ENCODE measurements at regions not wholly inside any gene's neighbourhood (a gene's known extent, or its start where the extent isn't known, plus 50 kb on each side); places are given as distances from the start of the nearest gene placed in this dataset.
"Not testable (repeated sequence)": the region's sequence is repeated elsewhere in the genome, so short reads cannot be mapped to it uniquely, and the experiment has no call there.

GRCh38 chr16:13631213-13631767 lies 288.7 kb upstream of the ERCC4 start:
- TF ChIP-seq CTCF (IDR thresholded peaks at IDR 0.05), result no peak
- ATAC-seq (no peak), DNase-seq (no peak)
- intact Hi-C loops (cut with DNase I), result no loop called here
- no peaks in the 10 kb centered on the region for H3K4me1 ChIP-seq
- WGBS, 2 donors, result 45 to 46% methylated on average over 2 of the region's 2 CpGs
- H3K27ac ChIP-seq, result no peak overlapping the region
- H3K9me3 ChIP-seq, result no peaks in the 10 kb centered on the region
- H3K36me3 ChIP-seq, result no peaks in the 10 kb centered on the region
- peaks cover 0 to under 1% (median 0%) of the 10 kb centered on the region in 7 donors for H3K27me3 ChIP-seq
- H3K4me3 ChIP-seq, result no peak overlapping the region

GRCh38 chr16:13631916-13632315 lies 288.0 kb upstream of the ERCC4 start:
- Histone ChIP-seq H3K9me3 (no peaks in the 10 kb centered on the region), H3K27me3 (no peaks in the 10 kb centered on the region), H3K4me3 (no peak overlapping the region), H3K4me1 (no peaks in the 10 kb centered on the region), H3K27ac (no peak overlapping the region), H3K36me3 (no peaks in the 10 kb centered on the region)
- no peak for TF ChIP-seq CTCF (IDR thresholded peaks at IDR 0.05)
- ATAC-seq (no peak), DNase-seq (no peak)
- intact Hi-C loops (cut with DNase I), result no loop called here
- WGBS, 2 donors, result 43 to 44% methylated on average over 4 of the region's 4 CpGs

- H3K4me1 ChIP-seq; H3K4me3 ChIP-seq; intact Hi-C loops (cut with DNase I); H3K9me3 ChIP-seq; H3K27me3 ChIP-seq; H3K36me3 ChIP-seq; ATAC-seq; H3K27ac ChIP-seq; DNase-seq: not testable (repeated sequence)
- 57 to 67% methylated on average over 6 of the region's 6 CpGs for WGBS, 2 donors
Observed at GRCh38 chr16:13632504-13632903, 287.4 kb upstream of the ERCC4 start.

- no peaks in the 10 kb centered on the region for H3K9me3 ChIP-seq
- no peak for TF ChIP-seq CTCF (IDR thresholded peaks at IDR 0.05)
- intact Hi-C loops (cut with DNase I), result no loop called here
- H3K27me3 ChIP-seq, result no peaks in the 10 kb centered on the region
- 57 to 66% methylated on average over 5 of the region's 5 CpGs for WGBS, 2 donors
- H3K4me3 ChIP-seq, result no peak overlapping the region
- no peak overlapping the region for H3K27ac ChIP-seq
- H3K36me3 ChIP-seq, result no peaks in the 10 kb centered on the region
- no peaks in the 10 kb centered on the region for H3K4me1 ChIP-seq
- no peak for ATAC-seq
- no peak for DNase-seq
Observed at GRCh38 chr16:13633391-13633861, 286.5 kb upstream of the ERCC4 start.

- intact Hi-C loops (cut with DNase I), result no loop called here
- Histone ChIP-seq H3K36me3 (no peaks in the 10 kb centered on the region), H3K9me3 (no peaks in the 10 kb centered on the region), H3K27me3 (no peaks in the 10 kb centered on the region), H3K27ac (no peak overlapping the region), H3K4me3 (no peak overlapping the region), H3K4me1 (no peaks in the 10 kb centered on the region)
- no peak for ATAC-seq
- 75 to 87% methylated on average over 1 of the region's 1 CpG for WGBS, 2 donors
- DNase-seq, result no peak
- no peak for TF ChIP-seq CTCF (IDR thresholded peaks at IDR 0.05)
Observed at GRCh38 chr16:13634253-13634652, 285.7 kb upstream of the ERCC4 start.

All from heart right ventricle (tissue), 16 donors.